ENCODE measurements at regions not wholly inside any gene's neighbourhood (a gene's known extent, or its start where the extent isn't known, plus 50 kb on each side); places are given as distances from the start of the nearest gene placed in this dataset.

GRCh38 chr6:22828179-22829062, 259.1 kb downstream of the HDGFL1 start:
- H3K27me3 Mint-ChIP-seq: no peaks in the 10 kb centered on the region
- no peaks in the 10 kb centered on the region for H3K36me3 Mint-ChIP-seq
- no peaks in the 10 kb centered on the region for H3K4me1 Mint-ChIP-seq
- no peak overlapping the region for H3K4me3 Mint-ChIP-seq
- peaks cover 0 to 3% (median 2%) of the 10 kb centered on the region in 3 donors for H3K9me3 Mint-ChIP-seq
- H3K27ac Mint-ChIP-seq: no peak overlapping the region

GRCh38 chr6:22829070-22829469, 259.7 kb downstream of the HDGFL1 start:
- no peaks in the 10 kb centered on the region for H3K27me3 Mint-ChIP-seq
- no peak overlapping the region for H3K4me3 Mint-ChIP-seq
- no peaks in the 10 kb centered on the region for H3K36me3 Mint-ChIP-seq
- no peak overlapping the region for H3K27ac Mint-ChIP-seq
- no peaks in the 10 kb centered on the region for H3K4me1 Mint-ChIP-seq
- H3K9me3 Mint-ChIP-seq: peaks cover 0 to 3% (median 2%) of the 10 kb centered on the region in 3 donors

- Mint-ChIP-seq H3K4me3 (no peak overlapping the region), H3K27me3 (no peaks in the 10 kb centered on the region), H3K4me1 (no peaks in the 10 kb centered on the region), H3K27ac (no peak overlapping the region), H3K9me3 (peaks cover 0 to 6% (median 2%) of the 10 kb centered on the region in 3 donors), H3K36me3 (no peaks in the 10 kb centered on the region)
Measured at GRCh38 chr6:22830463-22830862, 261.1 kb downstream of the HDGFL1 start.

GRCh38 chr6:22833191-22833590, 263.8 kb downstream of the HDGFL1 start:
- H3K4me1 Mint-ChIP-seq: no peaks in the 10 kb centered on the region
- no peak overlapping the region for H3K27ac Mint-ChIP-seq
- peaks cover 0 to 6% (median 2%) of the 10 kb centered on the region in 3 donors for H3K9me3 Mint-ChIP-seq
- no peak overlapping the region for H3K4me3 Mint-ChIP-seq
- no peaks in the 10 kb centered on the region for H3K36me3 Mint-ChIP-seq
- H3K27me3 Mint-ChIP-seq: no peaks in the 10 kb centered on the region

GRCh38 chr6:22838345-22838744, 269.0 kb downstream of the HDGFL1 start:
- Mint-ChIP-seq H3K27me3 (no peaks in the 10 kb centered on the region), H3K4me1 (peaks cover 0 to 2% (median 0%) of the 10 kb centered on the region in 3 donors), H3K27ac (peak overlapping the region in 1 of 3 donors; percentile 39), H3K9me3 (peaks cover 8 to 21% (median 10%) of the 10 kb centered on the region in 3 donors), H3K4me3 (no peak overlapping the region), H3K36me3 (no peaks in the 10 kb centered on the region)

DNA sequence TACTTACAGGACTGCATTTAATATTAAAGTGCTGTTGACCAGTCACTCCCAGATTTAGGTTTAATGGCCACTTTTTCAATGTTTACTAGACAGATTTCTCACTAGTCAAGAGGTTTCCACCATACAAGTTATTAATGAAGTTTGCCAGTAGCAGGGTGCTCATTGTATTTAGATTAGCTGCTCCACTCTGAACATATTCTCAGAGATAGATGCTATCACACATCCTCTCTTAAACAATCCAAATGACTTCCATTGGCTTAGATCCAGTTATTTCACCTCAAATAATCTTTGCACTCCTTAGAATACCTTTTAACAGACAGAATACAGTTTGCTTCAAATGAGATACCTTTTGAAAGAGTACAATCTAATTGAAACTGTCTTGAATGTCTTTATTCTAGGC, 276.1 kb downstream of the HDGFL1 start:
- Mint-ChIP-seq H3K27me3 (no peaks in the 10 kb centered on the region), H3K27ac (no peak overlapping the region), H3K4me3 (no peak overlapping the region), H3K4me1 (peaks cover 0 to 2% (median 0%) of the 10 kb centered on the region in 3 donors), H3K36me3 (no peaks in the 10 kb centered on the region), H3K9me3 (peaks cover 3 to 7% (median 3%) of the 10 kb centered on the region in 3 donors)

- H3K36me3 Mint-ChIP-seq: no peaks in the 10 kb centered on the region
- peaks cover 0 to 2% (median 0%) of the 10 kb centered on the region in 3 donors for H3K4me1 Mint-ChIP-seq
- peaks cover 1 to 6% (median 3%) of the 10 kb centered on the region in 3 donors for H3K9me3 Mint-ChIP-seq
- no peak overlapping the region for H3K4me3 Mint-ChIP-seq
- H3K27ac Mint-ChIP-seq: peak overlapping the region in 1 of 3 donors; percentile 77
- no peaks in the 10 kb centered on the region for H3K27me3 Mint-ChIP-seq
Measured at GRCh38 chr6:22848121-22848520, 278.8 kb downstream of the HDGFL1 start.

DNA sequence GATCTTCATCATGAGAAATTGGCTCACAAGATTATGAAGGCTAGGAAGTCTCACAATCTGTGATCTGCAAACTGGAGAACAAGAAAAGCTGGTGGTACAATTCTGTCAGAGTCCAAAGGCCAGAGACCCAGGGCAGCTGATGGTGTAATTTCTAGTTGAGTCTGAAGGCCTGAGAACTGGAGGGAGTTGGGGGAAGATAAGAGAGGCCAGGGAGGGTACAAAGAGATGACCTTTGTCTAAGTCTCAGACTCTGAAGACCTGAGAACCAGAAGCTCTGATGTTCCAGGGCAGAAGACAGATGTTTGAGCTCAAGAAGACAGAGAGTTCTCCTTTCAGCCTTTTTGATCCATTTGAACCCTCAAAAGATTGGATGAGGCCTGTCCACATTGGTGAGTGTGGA, 280.6 kb downstream of the HDGFL1 start:
- H3K9me3 Mint-ChIP-seq: peaks cover 3 to 13% (median 4%) of the 10 kb centered on the region in 3 donors
- H3K27me3 Mint-ChIP-seq: no peaks in the 10 kb centered on the region
- no peaks in the 10 kb centered on the region for H3K36me3 Mint-ChIP-seq
- H3K4me3 Mint-ChIP-seq: no peak overlapping the region
- no peak overlapping the region for H3K27ac Mint-ChIP-seq
- no peaks in the 10 kb centered on the region for H3K4me1 Mint-ChIP-seq

- H3K27ac Mint-ChIP-seq: no peak overlapping the region
- no peaks in the 10 kb centered on the region for H3K4me1 Mint-ChIP-seq
- H3K9me3 Mint-ChIP-seq: peaks cover 3 to 13% (median 6%) of the 10 kb centered on the region in 3 donors
- no peak overlapping the region for H3K4me3 Mint-ChIP-seq
- H3K27me3 Mint-ChIP-seq: no peaks in the 10 kb centered on the region
- H3K36me3 Mint-ChIP-seq: no peaks in the 10 kb centered on the region
Measured at GRCh38 chr6:22852101-22852500, 282.7 kb downstream of the HDGFL1 start.

- Mint-ChIP-seq H3K4me1 (no peaks in the 10 kb centered on the region), H3K36me3 (peaks cover 2% of the 10 kb centered on the region), H3K27ac (no peak overlapping the region), H3K27me3 (no peaks in the 10 kb centered on the region), H3K9me3 (peaks cover 5 to 14% (median 8%) of the 10 kb centered on the region in 3 donors), H3K4me3 (no peak overlapping the region)
Measured at GRCh38 chr6:22873513-22874136, 304.3 kb downstream of the HDGFL1 start.

DNA sequence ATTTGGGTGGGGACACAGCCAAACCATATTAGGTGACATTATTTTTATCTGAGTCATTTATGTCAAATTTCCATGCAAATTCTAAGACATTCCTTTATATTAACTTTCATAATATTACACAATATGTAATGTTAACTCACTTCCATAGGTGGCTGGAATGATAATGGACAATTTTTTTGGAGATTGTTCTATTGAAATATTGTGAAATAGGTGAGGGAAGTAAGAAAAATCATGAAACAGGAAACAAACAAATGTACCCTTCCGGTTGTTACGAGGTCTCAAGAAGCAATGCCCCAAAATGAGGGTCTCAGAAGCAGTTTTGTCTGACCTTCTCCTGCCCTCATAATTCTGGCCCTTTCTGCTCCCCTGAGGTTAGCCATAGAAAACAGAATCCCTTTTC, 306.5 kb downstream of the HDGFL1 start:
- Mint-ChIP-seq H3K4me1 (no peaks in the 10 kb centered on the region), H3K9me3 (peaks cover 4 to 9% (median 5%) of the 10 kb centered on the region in 3 donors), H3K4me3 (no peak overlapping the region), H3K27me3 (no peaks in the 10 kb centered on the region), H3K27ac (no peak overlapping the region), H3K36me3 (peaks cover 2% of the 10 kb centered on the region)

GRCh38 chr6:22878324-22878701, 308.9 kb downstream of the HDGFL1 start:
- Mint-ChIP-seq H3K27ac (no peak overlapping the region), H3K36me3 (no peaks in the 10 kb centered on the region), H3K27me3 (no peaks in the 10 kb centered on the region), H3K9me3 (peaks cover 0 to 2% (median 0%) of the 10 kb centered on the region in 3 donors), H3K4me1 (no peaks in the 10 kb centered on the region), H3K4me3 (no peak overlapping the region)

GRCh38 chr6:22878706-22879105, 309.3 kb downstream of the HDGFL1 start:
- Mint-ChIP-seq H3K9me3 (no peaks in the 10 kb centered on the region), H3K36me3 (no peaks in the 10 kb centered on the region), H3K27me3 (no peaks in the 10 kb centered on the region), H3K4me3 (no peak overlapping the region), H3K4me1 (no peaks in the 10 kb centered on the region), H3K27ac (no peak overlapping the region)

GRCh38 chr6:22880686-22881433, 311.5 kb downstream of the HDGFL1 start:
- no peak overlapping the region for H3K4me3 Mint-ChIP-seq
- no peaks in the 10 kb centered on the region for H3K9me3 Mint-ChIP-seq
- H3K36me3 Mint-ChIP-seq: no peaks in the 10 kb centered on the region
- H3K4me1 Mint-ChIP-seq: no peaks in the 10 kb centered on the region
- no peak overlapping the region for H3K27ac Mint-ChIP-seq
- H3K27me3 Mint-ChIP-seq: no peaks in the 10 kb centered on the region

DNA sequence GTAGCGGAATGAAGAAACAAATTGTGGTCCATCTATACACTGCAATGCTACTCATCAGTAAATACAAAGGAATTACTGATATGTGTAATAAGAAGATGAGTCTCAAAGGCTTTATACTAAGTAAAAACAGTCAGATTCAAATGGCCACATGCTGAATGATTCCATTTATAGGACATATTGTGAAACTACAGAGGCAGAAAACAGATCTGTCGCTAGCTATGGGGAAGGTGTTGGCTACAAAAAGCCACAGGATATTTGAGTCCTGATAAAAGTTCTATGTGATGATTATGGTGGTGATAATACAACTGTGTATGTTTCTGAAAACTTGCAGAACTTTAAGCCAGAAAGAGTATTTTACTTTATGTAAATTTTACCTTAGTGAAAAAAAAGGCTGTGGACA, 313.2 kb downstream of the HDGFL1 start:
- H3K4me3 Mint-ChIP-seq: no peak overlapping the region
- no peaks in the 10 kb centered on the region for H3K27me3 Mint-ChIP-seq
- no peaks in the 10 kb centered on the region for H3K36me3 Mint-ChIP-seq
- no peaks in the 10 kb centered on the region for H3K4me1 Mint-ChIP-seq
- no peak overlapping the region for H3K27ac Mint-ChIP-seq
- peaks cover 0 to 5% (median 0%) of the 10 kb centered on the region in 3 donors for H3K9me3 Mint-ChIP-seq
